Stromal cell of bone marrow (primary cell): ENCODE measurements at regions not wholly inside any gene's neighbourhood (a gene's known extent, or its start where the extent isn't known, plus 50 kb on each side); places are given as distances from the start of the nearest gene placed in this dataset.
"Not testable (repeated sequence)": the region's sequence is repeated elsewhere in the genome, so short reads cannot be mapped to it uniquely, and the experiment has no call there.

Source experiments
- DNase-seq: peaks from one replicate; pipeline ENCODE4 v3.0.0-alpha.2; 2012; ENCODE audit warnings: low read depth

GRCh38 chr7:1300206-1300605, 67.5 kb downstream of the UNCX start:
- DNase-seq = no peak

GRCh38 chr7:1300636-1301035, 68.0 kb downstream of the UNCX start:
- DNase-seq = no peak

- no peak for DNase-seq
Measured at GRCh38 chr7:1301054-1301881, 68.6 kb downstream of the UNCX start.

- no peak for DNase-seq
Measured at GRCh38 chr7:1301882-1302251, 69.2 kb downstream of the UNCX start.

- DNase-seq = no peak
Measured at GRCh38 chr7:1302936-1303335, 70.3 kb downstream of the UNCX start.

GRCh38 chr7:1304011-1304410, 71.3 kb downstream of the UNCX start:
- DNase-seq = not testable (repeated sequence)

- DNase-seq = no peak
Measured at GRCh38 chr7:1305873-1306272, 73.2 kb downstream of the UNCX start.

- DNase-seq = no peak
Measured at GRCh38 chr7:1307828-1308227, 75.2 kb downstream of the UNCX start.

GRCh38 chr7:1309290-1309689, 76.6 kb downstream of the UNCX start:
- DNase-seq = no peak

GRCh38 chr7:1309996-1310395, 77.3 kb downstream of the UNCX start:
- no peak for DNase-seq

GRCh38 chr7:1310936-1311335, 78.3 kb downstream of the UNCX start:
- no peak for DNase-seq

- DNase-seq = no peak
Measured at GRCh38 chr7:1311406-1312135, 78.9 kb downstream of the UNCX start.

- DNase-seq = no peak
Measured at GRCh38 chr7:1312136-1313070, 79.7 kb downstream of the UNCX start.

GRCh38 chr7:1313613-1314012, 80.9 kb downstream of the UNCX start:
- DNase-seq = no peak

- no peak for DNase-seq
Measured at GRCh38 chr7:1314021-1314907, 81.6 kb downstream of the UNCX start.

- DNase-seq = no peak
Measured at GRCh38 chr7:1314908-1315450, 82.3 kb downstream of the UNCX start.

- DNase-seq = no peak
Measured at GRCh38 chr7:1316086-1316485, 83.4 kb downstream of the UNCX start.

- DNase-seq = no peak
Measured at GRCh38 chr7:1317646-1318045, 85.0 kb downstream of the UNCX start.

- DNase-seq = no peak
Measured at GRCh38 chr7:1318051-1318450, 85.4 kb downstream of the UNCX start.

GRCh38 chr7:1318661-1319060, 86.0 kb downstream of the UNCX start:
- no peak for DNase-seq

- no peak for DNase-seq
Measured at GRCh38 chr7:1320616-1321240, 88.1 kb downstream of the UNCX start.
